Activated CD4-positive, alpha-beta T cell treated with anti-CD3 and anti-CD28 coated beads for 36 hours (primary cell): ENCODE measurements at regions not wholly inside any gene's neighbourhood (a gene's known extent, or its start where the extent isn't known, plus 50 kb on each side); places are given as distances from the start of the nearest gene placed in this dataset.
"Not testable (repeated sequence)": the region's sequence is repeated elsewhere in the genome, so short reads cannot be mapped to it uniquely, and the experiment has no call there.

Source experiments
- ATAC-seq: fragments of 200-7000 bp; cut with Tn5 transposase; one replicate; pipeline ENCODE4 v1.10.0; 2021; ENCODE audit warnings: mild to moderate bottlenecking, moderate library complexity
- CTCF ChIA-PET: fragments of 350-600 bp; sonication (Branson Sonifier 250); formaldehyde crosslinking; loops from one replicate; lab custom pipeline; 2021; ENCODE audit warnings: antibody characterized with exemption; lab: Charles Lee
- POLR2A ChIA-PET: fragments of 350-600 bp; sonication (Branson Sonifier 250); formaldehyde crosslinking; loops from one replicate; lab custom pipeline; 2021; ENCODE audit warnings: antibody characterized with exemption, inconsistent platforms; lab: Charles Lee
- DNase-seq: peaks from one replicate; pipeline ENCODE4 v3.0.0-alpha.2; 2020
- H3K27ac Mint-ChIP-seq: one replicate; pipeline ENCODE4 v1.8.0; 2021; ENCODE audit warnings: mixed read lengths
- H3K27me3 Mint-ChIP-seq: one replicate; pipeline ENCODE4 v1.8.0; 2021; ENCODE audit warnings: mixed read lengths
- H3K36me3 Mint-ChIP-seq: one replicate; pipeline ENCODE4 v1.8.0; 2021; ENCODE audit warnings: low read depth, mixed read lengths
- H3K4me1 Mint-ChIP-seq: one replicate; pipeline ENCODE4 v1.8.0; 2021; ENCODE audit warnings: mixed read lengths
- H3K4me3 Mint-ChIP-seq: one replicate; pipeline ENCODE4 v1.8.0; 2021; ENCODE audit warnings: mild to moderate bottlenecking, moderate library complexity, mixed read lengths
- H3K9me3 Mint-ChIP-seq: one replicate; pipeline ENCODE4 v1.8.0; 2021; ENCODE audit warnings: low read depth, mixed read lengths
- intact Hi-C, 2 experiments: fragments of 100-400 bp; cut with DNase I in 1 of 2; cut with micrococcal nuclease in 1 of 2; formaldehyde crosslinking; loops; one replicate each; pipeline versions ENCODE4 v1.14.2 to v1.15.1; 2022 to 2024; cut with DNase I, micrococcal nuclease

GRCh38 chr3:150278843-150279381 lies 129.2 kb upstream of the TSC22D2 start:
- intact Hi-C loops, result no loop called here
- no peak overlapping the region for H3K4me3 Mint-ChIP-seq
- ChIA-PET POLR2A (no interaction called here), CTCF (interaction anchor here (1.0 to 1.3 kb wide), 2 partner anchors 217 to 524 kb away, joined by 3 to 5 read pairs; no protein-coding TSS in a partner anchor)
- no peak for DNase-seq
- no peaks in the 10 kb centered on the region for H3K9me3 Mint-ChIP-seq
- no peak overlapping the region for H3K27ac Mint-ChIP-seq
- no peaks in the 10 kb centered on the region for H3K36me3 Mint-ChIP-seq
- ATAC-seq, result no peak
- no peaks in the 10 kb centered on the region for H3K4me1 Mint-ChIP-seq
- H3K27me3 Mint-ChIP-seq, result peaks cover 9% of the 10 kb centered on the region

GRCh38 chr3:150278195-150278594 lies 129.9 kb upstream of the TSC22D2 start:
- Mint-ChIP-seq H3K27ac (no peak overlapping the region), H3K9me3 (no peaks in the 10 kb centered on the region), H3K4me1 (no peaks in the 10 kb centered on the region), H3K36me3 (no peaks in the 10 kb centered on the region), H3K27me3 (peaks cover 6% of the 10 kb centered on the region), H3K4me3 (no peak overlapping the region)
- ChIA-PET POLR2A (no interaction called here), CTCF (interaction anchor here (1.0 kb wide), 1 partner anchor 523 kb away, joined by 3 read pairs; no protein-coding TSS in a partner anchor)
- DNase-seq, result no peak
- ATAC-seq, result no peak
- intact Hi-C loops, result no loop called here

- ATAC-seq (no peak), DNase-seq (no peak)
- Mint-ChIP-seq H3K9me3 (no peaks in the 10 kb centered on the region), H3K27me3 (peaks cover 2% of the 10 kb centered on the region), H3K4me1 (no peaks in the 10 kb centered on the region), H3K36me3 (no peaks in the 10 kb centered on the region), H3K27ac (no peak overlapping the region), H3K4me3 (no peak overlapping the region)
- ChIA-PET POLR2A (no interaction called here), CTCF (interaction anchor here (1.0 kb wide), 1 partner anchor 311 kb away, joined by 3 read pairs; no protein-coding TSS in a partner anchor)
- intact Hi-C loops, result no loop called here
Measured at GRCh38 chr3:150277444-150277843, 130.7 kb upstream of the TSC22D2 start.

- intact Hi-C loops, result no loop called here
- H3K27ac Mint-ChIP-seq, result no peak overlapping the region
- no peaks in the 10 kb centered on the region for H3K9me3 Mint-ChIP-seq
- POLR2A ChIA-PET, result no interaction called here
- DNase-seq (no peak), ATAC-seq (no peak)
- H3K36me3 Mint-ChIP-seq, result no peaks in the 10 kb centered on the region
- CTCF ChIA-PET, result interaction anchor here (1.1 to 1.6 kb wide), 2 partner anchors 11 to 219 kb away, joined by 3 to 9 read pairs; no protein-coding TSS in a partner anchor
- H3K4me3 Mint-ChIP-seq, result no peak overlapping the region
- H3K27me3 Mint-ChIP-seq, result no peaks in the 10 kb centered on the region
- no peaks in the 10 kb centered on the region for H3K4me1 Mint-ChIP-seq
Measured at GRCh38 chr3:150275941-150276340, 132.2 kb upstream of the TSC22D2 start.

GRCh38 chr3:150274372-150274771 lies 133.7 kb upstream of the TSC22D2 start:
- DNase-seq (no peak), ATAC-seq (no peak)
- Mint-ChIP-seq H3K27ac (no peak overlapping the region), H3K4me3 (no peak overlapping the region), H3K36me3 (no peaks in the 10 kb centered on the region), H3K27me3 (no peaks in the 10 kb centered on the region), H3K9me3 (no peaks in the 10 kb centered on the region), H3K4me1 (no peaks in the 10 kb centered on the region)
- intact Hi-C loops, result no loop called here
- ChIA-PET CTCF (no interaction called here), POLR2A (no interaction called here)

GRCh38 chr3:150273396-150273795 lies 134.7 kb upstream of the TSC22D2 start:
- Mint-ChIP-seq H3K4me1 (no peaks in the 10 kb centered on the region), H3K27ac (no peak overlapping the region), H3K27me3 (no peaks in the 10 kb centered on the region), H3K36me3 (no peaks in the 10 kb centered on the region), H3K4me3 (no peak overlapping the region), H3K9me3 (no peaks in the 10 kb centered on the region)
- ATAC-seq, result no peak
- intact Hi-C loops, result no loop called here
- POLR2A ChIA-PET, result no interaction called here
- CTCF ChIA-PET, result no interaction called here
- no peak for DNase-seq

GRCh38 chr3:150271591-150271960 lies 136.5 kb upstream of the TSC22D2 start:
- H3K27me3 Mint-ChIP-seq, result no peaks in the 10 kb centered on the region
- CTCF ChIA-PET, result interaction anchor here (0.7 kb wide), 2 partner anchors 16 to 77 kb away, joined by 3 to 5 read pairs; no protein-coding TSS in a partner anchor

GRCh38 chr3:150270883-150271590 lies 137.1 kb upstream of the TSC22D2 start:
- Mint-ChIP-seq H3K27ac (no peak overlapping the region), H3K9me3 (no peaks in the 10 kb centered on the region), H3K4me1 (no peaks in the 10 kb centered on the region), H3K27me3 (no peaks in the 10 kb centered on the region), H3K36me3 (no peaks in the 10 kb centered on the region), H3K4me3 (no peak overlapping the region)
- ATAC-seq, result no peak
- ChIA-PET POLR2A (no interaction called here), CTCF (interaction anchor here (0.7 kb wide), 2 partner anchors 15 to 78 kb away, joined by 3 to 5 read pairs; no protein-coding TSS in a partner anchor)
- DNase-seq, result no peak
- intact Hi-C loops, result no loop called here

More at GRCh38 chr3:150271591-150271960, 136.5 kb upstream of the TSC22D2 start:
- Mint-ChIP-seq H3K27ac (no peak overlapping the region), H3K4me1 (no peaks in the 10 kb centered on the region), H3K9me3 (no peaks in the 10 kb centered on the region), H3K4me3 (no peak overlapping the region), H3K36me3 (no peaks in the 10 kb centered on the region)
- no peak for ATAC-seq
- POLR2A ChIA-PET, result no interaction called here
- no peak for DNase-seq
- intact Hi-C loops, result no loop called here

- H3K4me1 Mint-ChIP-seq, H3K9me3 Mint-ChIP-seq, ATAC-seq, POLR2A ChIA-PET, H3K27ac Mint-ChIP-seq, H3K36me3 Mint-ChIP-seq, DNase-seq, intact Hi-C loops, CTCF ChIA-PET, H3K4me3 Mint-ChIP-seq, H3K27me3 Mint-ChIP-seq: not testable (repeated sequence)
Measured at GRCh38 chr3:150270444-150270843, 137.7 kb upstream of the TSC22D2 start.

- Mint-ChIP-seq H3K27ac (no peak overlapping the region), H3K36me3 (no peaks in the 10 kb centered on the region)
- CTCF ChIA-PET, result no interaction called here
Measured at GRCh38 chr3:150269526-150269925, 138.6 kb upstream of the TSC22D2 start.

GRCh38 chr3:150268426-150269391 lies 139.4 kb upstream of the TSC22D2 start:
- Mint-ChIP-seq H3K27me3 (no peaks in the 10 kb centered on the region), H3K4me3 (no peak overlapping the region), H3K27ac (no peak overlapping the region), H3K4me1 (no peaks in the 10 kb centered on the region), H3K36me3 (no peaks in the 10 kb centered on the region), H3K9me3 (no peaks in the 10 kb centered on the region)
- CTCF ChIA-PET, result interaction anchor here (0.7 to 2.4 kb wide), 3 partner anchors 32 to 520 kb away, joined by 3 to 6 read pairs (median 3); no protein-coding TSS in a partner anchor
- POLR2A ChIA-PET, result no interaction called here
- no peak for DNase-seq
- intact Hi-C loops, result no loop called here
- no peak for ATAC-seq

More at GRCh38 chr3:150269526-150269925, 138.6 kb upstream of the TSC22D2 start:
- no peak for DNase-seq
- Mint-ChIP-seq H3K27me3 (no peaks in the 10 kb centered on the region), H3K4me1 (no peaks in the 10 kb centered on the region), H3K4me3 (no peak overlapping the region), H3K9me3 (no peaks in the 10 kb centered on the region)
- POLR2A ChIA-PET, result no interaction called here
- intact Hi-C loops, result no loop called here
- no peak for ATAC-seq
